ENCODE measurements at regions not wholly inside any gene's neighbourhood (a gene's known extent, or its start where the extent isn't known, plus 50 kb on each side); places are given as distances from the start of the nearest gene placed in this dataset.

DNA sequence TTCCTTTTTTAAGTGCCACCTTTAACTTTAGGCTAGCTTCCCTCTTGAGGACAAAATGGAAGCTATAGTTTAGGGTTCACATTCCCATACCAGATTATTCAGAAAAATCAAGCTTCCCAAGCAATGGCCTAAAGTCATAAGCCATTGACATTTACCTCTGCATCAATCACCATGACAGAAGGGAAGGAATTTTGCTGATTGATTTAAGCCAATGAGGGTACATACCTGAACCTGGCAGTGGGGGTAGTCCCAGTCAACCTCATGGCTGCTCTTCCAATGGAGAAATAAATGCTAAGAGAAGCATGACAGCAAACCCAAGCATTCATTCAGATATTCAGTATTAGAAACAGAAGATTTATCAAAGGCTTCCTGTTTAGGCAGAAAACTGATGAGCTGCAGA, 128.4 kb upstream of the CREB1 start:
- no peak for TF ChIP-seq YY1 (IDR thresholded peaks at IDR 0.05; ENCODE audit: low read depth)
- TF ChIP-seq TAF1 (IDR thresholded peaks at IDR 0.05; ENCODE audit: low read depth), result no peak
- TF ChIP-seq RAD21 (IDR thresholded peaks at IDR 0.05; ENCODE audit: low read depth), result no peak
- no peak for TF ChIP-seq TCF12 (IDR thresholded peaks at IDR 0.05; ENCODE audit: low read depth)
- no peak for TF ChIP-seq NFIC (IDR thresholded peaks at IDR 0.05)
- TF ChIP-seq ZBTB7A (IDR thresholded peaks at IDR 0.05; ENCODE audit: low read depth), result no peak

DNA sequence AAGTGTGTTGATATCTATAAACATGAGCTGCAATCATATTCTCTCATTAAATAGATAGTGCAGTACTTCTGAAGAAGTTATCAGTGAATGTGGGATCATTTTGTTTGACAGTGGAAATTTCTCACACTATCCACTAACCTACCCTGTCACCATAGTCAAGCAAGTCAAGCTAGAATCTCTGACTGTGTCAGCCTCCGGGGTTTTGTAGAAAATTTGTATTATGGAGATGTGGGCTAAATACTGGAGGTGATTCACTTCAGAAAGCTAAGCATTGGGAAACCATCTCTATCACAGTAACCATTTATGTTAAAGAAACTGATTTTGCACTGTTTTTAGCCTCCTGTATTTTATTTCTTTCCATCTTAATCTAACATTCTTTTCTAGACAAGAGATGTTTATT, 126.6 kb upstream of the CREB1 start:
- TF ChIP-seq ZBTB7A (IDR thresholded peaks at IDR 0.05; ENCODE audit: low read depth), result no peak
- TF ChIP-seq TAF1 (IDR thresholded peaks at IDR 0.05; ENCODE audit: low read depth), result no peak
- TF ChIP-seq, protein P1, sequence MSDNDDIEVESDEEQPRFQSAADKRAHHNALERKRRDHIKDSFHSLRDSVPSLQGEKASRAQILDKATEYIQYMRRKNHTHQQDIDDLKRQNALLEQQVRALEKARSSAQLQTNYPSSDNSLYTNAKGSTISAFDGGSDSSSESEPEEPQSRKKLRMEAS (IDR thresholded peaks at IDR 0.05), result no peak

DNA sequence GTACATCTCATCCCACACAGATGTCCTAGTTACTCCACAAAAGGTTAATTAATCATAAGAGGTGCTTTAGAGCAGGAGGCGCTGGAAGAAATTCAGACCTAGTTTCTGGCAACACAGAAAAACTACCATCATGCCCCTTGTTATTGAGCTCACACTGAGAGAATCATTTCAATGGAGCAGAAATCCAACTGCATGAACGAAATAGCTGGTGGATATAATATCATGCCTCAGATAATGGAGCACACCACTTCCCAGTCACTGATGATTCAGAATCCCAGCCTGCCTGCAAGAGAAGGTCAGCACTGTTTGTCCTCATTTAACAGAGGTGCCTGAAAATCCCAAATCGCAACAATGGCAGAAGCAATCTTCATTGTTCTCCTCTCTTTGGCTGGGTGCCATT, 125.8 kb upstream of the CREB1 start:
- TF ChIP-seq EP300 (IDR thresholded peaks at IDR 0.05; ENCODE audit: borderline replicate concordance), result no peak
- TF ChIP-seq TCF12 (IDR thresholded peaks at IDR 0.05; ENCODE audit: low read depth), result no peak
- TF ChIP-seq ZBTB7A (IDR thresholded peaks at IDR 0.05; ENCODE audit: low read depth), result no peak
- no peak for TF ChIP-seq NFIC (IDR thresholded peaks at IDR 0.05)
- TF ChIP-seq, protein P2, sequence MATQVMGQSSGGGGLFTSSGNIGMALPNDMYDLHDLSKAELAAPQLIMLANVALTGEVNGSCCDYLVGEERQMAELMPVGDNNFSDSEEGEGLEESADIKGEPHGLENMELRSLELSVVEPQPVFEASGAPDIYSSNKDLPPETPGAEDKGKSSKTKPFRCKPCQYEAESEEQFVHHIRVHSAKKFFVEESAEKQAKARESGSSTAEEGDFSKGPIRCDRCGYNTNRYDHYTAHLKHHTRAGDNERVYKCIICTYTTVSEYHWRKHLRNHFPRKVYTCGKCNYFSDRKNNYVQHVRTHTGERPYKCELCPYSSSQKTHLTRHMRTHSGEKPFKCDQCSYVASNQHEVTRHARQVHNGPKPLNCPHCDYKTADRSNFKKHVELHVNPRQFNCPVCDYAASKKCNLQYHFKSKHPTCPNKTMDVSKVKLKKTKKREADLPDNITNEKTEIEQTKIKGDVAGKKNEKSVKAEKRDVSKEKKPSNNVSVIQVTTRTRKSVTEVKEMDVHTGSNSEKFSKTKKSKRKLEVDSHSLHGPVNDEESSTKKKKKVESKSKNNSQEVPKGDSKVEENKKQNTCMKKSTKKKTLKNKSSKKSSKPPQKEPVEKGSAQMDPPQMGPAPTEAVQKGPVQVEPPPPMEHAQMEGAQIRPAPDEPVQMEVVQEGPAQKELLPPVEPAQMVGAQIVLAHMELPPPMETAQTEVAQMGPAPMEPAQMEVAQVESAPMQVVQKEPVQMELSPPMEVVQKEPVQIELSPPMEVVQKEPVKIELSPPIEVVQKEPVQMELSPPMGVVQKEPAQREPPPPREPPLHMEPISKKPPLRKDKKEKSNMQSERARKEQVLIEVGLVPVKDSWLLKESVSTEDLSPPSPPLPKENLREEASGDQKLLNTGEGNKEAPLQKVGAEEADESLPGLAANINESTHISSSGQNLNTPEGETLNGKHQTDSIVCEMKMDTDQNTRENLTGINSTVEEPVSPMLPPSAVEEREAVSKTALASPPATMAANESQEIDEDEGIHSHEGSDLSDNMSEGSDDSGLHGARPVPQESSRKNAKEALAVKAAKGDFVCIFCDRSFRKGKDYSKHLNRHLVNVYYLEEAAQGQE (IDR thresholded peaks at IDR 0.05; ENCODE audit: low read depth), result no peak
- TF ChIP-seq YY1 (IDR thresholded peaks at IDR 0.05; ENCODE audit: low read depth), result no peak
- no peak for TF ChIP-seq RAD21 (IDR thresholded peaks at IDR 0.05; ENCODE audit: low read depth)
- no peak for TF ChIP-seq EGR1 (IDR thresholded peaks at IDR 0.05)
- no peak for TF ChIP-seq TEAD4 (IDR thresholded peaks at IDR 0.05)

DNA sequence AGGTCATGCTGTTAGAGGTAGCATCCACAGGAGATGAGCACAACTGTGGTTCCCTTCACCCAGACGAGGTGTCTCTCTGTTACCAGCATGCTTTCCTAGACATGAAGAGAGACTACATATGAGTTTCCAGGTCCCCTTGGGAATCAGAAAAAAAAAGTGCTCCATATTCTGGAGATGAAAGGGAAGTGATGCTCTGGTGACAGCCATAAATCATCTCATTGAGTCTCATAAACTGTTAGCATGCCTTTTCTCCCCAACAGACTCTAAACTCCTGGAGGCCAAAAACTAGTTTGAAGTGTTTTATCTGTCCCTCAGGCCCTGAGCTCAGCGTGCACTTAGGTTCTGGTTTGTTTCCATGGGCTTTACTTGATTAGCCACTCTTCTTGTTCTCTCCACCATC, 124.6 kb upstream of the CREB1 start:
- TF ChIP-seq, protein P1 (IDR thresholded peaks at IDR 0.05), result no peak
- TF ChIP-seq ZBTB7A (IDR thresholded peaks at IDR 0.05; ENCODE audit: low read depth), result no peak

DNA sequence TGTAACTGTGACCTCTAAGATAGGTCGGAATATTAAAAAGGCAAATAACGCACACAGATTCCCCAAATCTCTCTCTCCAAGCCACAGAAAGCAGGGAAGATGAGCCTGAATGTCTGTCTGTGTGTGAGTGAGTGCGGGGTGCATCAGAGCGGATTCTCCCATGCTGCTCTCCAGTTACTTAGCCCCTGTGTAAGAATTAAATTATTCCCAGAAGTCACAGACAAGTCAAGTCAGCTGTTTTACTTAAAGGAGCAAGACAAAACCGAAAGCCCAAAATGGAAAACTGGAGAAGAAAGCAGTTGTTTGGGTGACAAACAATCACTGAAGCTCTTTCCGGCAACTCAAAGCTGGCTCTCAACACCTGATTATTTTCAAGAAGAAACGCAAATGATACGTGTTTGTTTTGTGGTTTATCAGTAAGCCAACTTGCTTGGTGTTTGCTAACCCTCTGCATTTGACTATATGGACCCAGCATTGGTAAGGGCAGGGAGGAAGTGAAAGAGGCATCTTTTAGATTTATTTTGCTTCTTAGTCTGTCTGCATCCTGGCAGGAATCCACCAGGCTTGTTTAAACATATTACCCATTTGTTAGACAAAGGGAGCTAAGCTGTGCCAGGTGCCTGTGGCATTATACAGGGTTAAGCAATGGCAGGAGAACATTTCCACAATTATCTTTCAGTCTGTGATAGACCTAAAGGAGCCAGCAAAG, 121.5 kb upstream of the CREB1 start:
- TF ChIP-seq TAF1 (IDR thresholded peaks at IDR 0.05; ENCODE audit: low read depth) (no peak), RAD21 (IDR thresholded peaks at IDR 0.05; ENCODE audit: low read depth) (no peak), EGR1 (IDR thresholded peaks at IDR 0.05) (no peak)
- TF ChIP-seq, protein P2 (IDR thresholded peaks at IDR 0.05; ENCODE audit: low read depth), result no peak

DNA sequence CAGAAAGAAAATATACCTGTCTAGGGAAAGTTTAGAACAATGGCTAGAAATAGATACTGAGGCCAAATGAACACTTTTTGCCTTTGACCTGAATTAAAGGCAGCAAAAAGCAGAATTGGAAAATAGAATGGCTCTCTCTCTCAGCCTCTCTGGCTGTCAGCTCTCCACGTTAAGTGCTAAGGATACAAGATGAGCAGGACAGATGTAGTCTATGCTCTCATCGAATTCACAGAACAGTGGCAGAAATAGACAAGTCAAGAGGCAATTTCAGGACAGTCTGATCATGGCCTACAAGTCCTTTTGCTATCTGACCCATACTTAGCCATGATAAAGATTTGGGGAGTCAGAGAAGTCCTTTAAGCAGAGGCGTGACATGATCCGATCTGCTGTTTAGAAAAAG, 120.2 kb upstream of the CREB1 start:
- no peak for TF ChIP-seq TAF1 (IDR thresholded peaks at IDR 0.05; ENCODE audit: low read depth)

DNA sequence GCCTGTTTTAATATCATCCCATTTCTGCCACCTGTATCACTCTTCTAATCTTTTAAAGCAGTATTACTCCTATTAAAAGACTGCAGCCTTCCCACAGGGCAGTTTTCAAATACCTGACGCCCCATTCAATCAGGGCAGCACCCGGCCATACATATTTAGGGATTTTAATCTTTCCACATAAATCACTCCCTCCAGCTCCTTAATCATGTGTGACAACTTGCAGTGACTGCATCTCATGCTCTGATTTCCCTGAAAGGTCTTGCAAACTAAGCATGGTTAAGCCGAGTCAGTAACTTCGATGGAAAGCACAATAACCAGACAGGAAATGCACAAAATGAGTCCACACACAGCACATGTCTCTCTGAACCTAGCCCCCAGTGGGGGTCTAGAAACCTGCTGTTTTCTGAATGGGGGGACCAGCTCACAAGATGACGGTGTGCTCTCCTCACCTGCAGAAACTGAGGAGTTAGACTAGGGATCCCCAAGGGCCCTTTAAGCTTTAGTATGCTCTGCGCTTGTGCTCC, 116.9 kb upstream of the CREB1 start:
- TF ChIP-seq FOXM1 (IDR thresholded peaks at IDR 0.05; ENCODE audit: borderline replicate concordance, low read depth) (no peak), TEAD4 (IDR thresholded peaks at IDR 0.05) (no peak)

DNA sequence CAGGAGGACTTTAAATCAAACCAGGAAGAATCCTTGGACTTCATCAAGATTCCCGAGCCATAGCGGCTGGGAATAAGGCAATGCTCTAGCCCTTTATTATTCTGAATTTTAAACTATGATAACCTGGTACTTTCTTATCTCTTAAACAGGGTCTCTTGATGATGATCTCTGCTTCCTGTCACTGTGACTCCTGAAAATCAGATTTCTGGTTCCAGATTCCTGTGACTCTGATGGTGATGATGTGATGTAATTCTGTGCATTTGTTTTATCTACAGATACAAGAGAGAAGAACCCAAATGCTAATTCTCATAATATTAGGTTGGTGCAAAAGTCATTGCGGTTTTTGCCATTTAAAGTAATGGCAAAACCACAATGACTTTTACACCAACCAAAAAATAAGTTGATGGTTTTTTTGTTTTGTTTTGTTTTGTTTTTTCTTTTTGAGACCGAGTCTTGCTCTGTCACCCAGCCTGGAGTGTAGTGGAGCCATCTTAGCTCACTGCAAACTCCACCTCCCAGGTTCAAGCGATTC, 116.3 kb upstream of the CREB1 start:
- TF ChIP-seq TAF1 (IDR thresholded peaks at IDR 0.05; ENCODE audit: low read depth) (no peak), YY1 (IDR thresholded peaks at IDR 0.05; ENCODE audit: low read depth) (no peak), TCF12 (IDR thresholded peaks at IDR 0.05; ENCODE audit: low read depth) (no peak), EP300 (IDR thresholded peaks at IDR 0.05; ENCODE audit: borderline replicate concordance) (no peak), EGR1 (IDR thresholded peaks at IDR 0.05) (no peak), CREB1 (IDR thresholded peaks at IDR 0.05; ENCODE audit: low read depth) (no peak), CEBPB (IDR thresholded peaks at IDR 0.05) (no peak), RAD21 (IDR thresholded peaks at IDR 0.05; ENCODE audit: low read depth) (no peak), FOXM1 (IDR thresholded peaks at IDR 0.05; ENCODE audit: borderline replicate concordance, low read depth) (no peak), TEAD4 (IDR thresholded peaks at IDR 0.05) (no peak), NFIC (IDR thresholded peaks at IDR 0.05) (no peak), ZBTB7A (IDR thresholded peaks at IDR 0.05; ENCODE audit: low read depth) (no peak)
- TF ChIP-seq, protein P3, sequence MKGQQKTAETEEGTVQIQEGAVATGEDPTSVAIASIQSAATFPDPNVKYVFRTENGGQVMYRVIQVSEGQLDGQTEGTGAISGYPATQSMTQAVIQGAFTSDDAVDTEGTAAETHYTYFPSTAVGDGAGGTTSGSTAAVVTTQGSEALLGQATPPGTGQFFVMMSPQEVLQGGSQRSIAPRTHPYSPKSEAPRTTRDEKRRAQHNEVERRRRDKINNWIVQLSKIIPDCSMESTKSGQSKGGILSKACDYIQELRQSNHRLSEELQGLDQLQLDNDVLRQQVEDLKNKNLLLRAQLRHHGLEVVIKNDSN (IDR thresholded peaks at IDR 0.05), result no peak
- TF ChIP-seq, protein P2 (IDR thresholded peaks at IDR 0.05; ENCODE audit: low read depth), result no peak
- TF ChIP-seq, protein P1 (IDR thresholded peaks at IDR 0.05), result no peak

Data from Ishikawa (cell line).